HUES64 (cell line): ENCODE measurements at regions not wholly inside any gene's neighbourhood (a gene's known extent, or its start where the extent isn't known, plus 50 kb on each side); places are given as distances from the start of the nearest gene placed in this dataset.
"Not testable (repeated sequence)": the region's sequence is repeated elsewhere in the genome, so short reads cannot be mapped to it uniquely, and the experiment has no call there.

Experiments
- H3K27ac ChIP-seq: 2 replicates; pipeline ENCODE4 v1.7.0; 2013; ENCODE audit warnings: low read depth, low read length, inconsistent platforms
- H3K27me3 ChIP-seq: 2 replicates; pipeline ENCODE4 v1.6.1; 2013; ENCODE audit warnings: mild to moderate bottlenecking, low read length; ENCODE audit not compliant: insufficient read depth
- H3K36me3 ChIP-seq: 2 replicates; pipeline ENCODE4 v1.6.1; 2013; ENCODE audit warnings: mild to moderate bottlenecking, low read length; ENCODE audit not compliant: insufficient read depth
- H3K4me1 ChIP-seq: 2 replicates; pipeline ENCODE4 v1.6.1; 2013; ENCODE audit warnings: mild to moderate bottlenecking, low read length, moderate library complexity; ENCODE audit not compliant: insufficient read depth
- H3K4me3 ChIP-seq: 2 replicates; pipeline ENCODE4 v1.5.1; 2013; ENCODE audit warnings: mild to moderate bottlenecking, low read length, moderate library complexity
- H3K9ac ChIP-seq: 2 replicates; pipeline ENCODE4 v1.6.1; 2013; ENCODE audit warnings: mild to moderate bottlenecking, low read depth, low read length
- H3K9me3 ChIP-seq: 2 replicates; pipeline ENCODE4 v1.6.1; 2013; ENCODE audit warnings: low read depth, low read length; ENCODE audit not compliant: insufficient read depth
- WGBS: fragments of 150-250, 120-280 bp; methylation state at CpG from one replicate; pipeline ENCODE4 v1.1.7; 2013; ENCODE audit warnings: missing lambda C conversion rate; 5-methylcytosine and 5-hydroxymethylcytosine counted together

DNA sequence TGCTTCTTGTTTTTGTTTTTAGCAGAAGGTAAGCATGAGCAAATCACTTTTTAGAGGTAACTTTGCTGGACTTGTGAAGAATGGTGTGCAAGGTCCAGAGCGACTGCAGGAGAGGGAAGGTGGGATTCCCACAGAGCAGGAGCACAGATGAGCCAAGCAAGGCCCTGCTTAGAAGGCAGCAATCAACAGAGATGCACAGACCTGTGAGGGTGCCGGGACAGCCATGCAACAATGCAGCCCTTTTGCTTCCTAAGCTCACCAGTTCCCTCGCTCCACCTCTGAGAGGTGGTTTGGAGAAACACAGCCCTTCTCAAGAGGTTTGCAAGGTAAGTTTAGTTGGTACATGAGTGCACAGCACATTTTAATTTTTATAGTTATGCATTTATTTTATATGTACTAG lies 85.1 kb upstream of the FBXO28 start:
- 81% methylated on average over 2 of the region's 3 CpGs for WGBS
- H3K27me3 ChIP-seq: not testable (repeated sequence)

DNA sequence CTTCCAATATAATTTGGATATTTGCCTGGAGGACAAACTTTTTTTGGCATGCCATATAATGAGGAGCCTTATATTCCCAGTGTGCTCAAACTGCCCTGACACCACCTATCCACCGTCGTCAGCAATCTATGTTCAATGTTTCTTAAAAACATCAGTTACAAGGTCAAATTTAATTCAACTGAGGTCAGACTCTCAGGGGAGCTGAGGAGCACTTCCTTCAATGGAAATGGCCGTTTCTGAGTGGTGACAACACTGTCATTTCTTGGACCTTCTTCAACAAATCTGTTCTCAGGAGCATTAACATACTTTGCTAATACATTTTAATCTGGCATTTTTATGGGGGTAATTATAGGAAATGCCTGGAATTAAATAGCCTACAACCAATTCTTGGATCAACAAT lies 90.8 kb upstream of the FBXO28 start:
- not testable (repeated sequence) for H3K9ac ChIP-seq, H3K9me3 ChIP-seq, H3K4me1 ChIP-seq, H3K4me3 ChIP-seq, H3K27me3 ChIP-seq, H3K36me3 ChIP-seq, H3K27ac ChIP-seq
- 100% methylated on average over 1 of the region's 3 CpGs for WGBS

More for the DNA sequence above, 85.1 kb upstream of the FBXO28 start:
- H3K4me3 ChIP-seq, H3K36me3 ChIP-seq, H3K9ac ChIP-seq, H3K4me1 ChIP-seq, H3K9me3 ChIP-seq, H3K27ac ChIP-seq: not testable (repeated sequence)

DNA sequence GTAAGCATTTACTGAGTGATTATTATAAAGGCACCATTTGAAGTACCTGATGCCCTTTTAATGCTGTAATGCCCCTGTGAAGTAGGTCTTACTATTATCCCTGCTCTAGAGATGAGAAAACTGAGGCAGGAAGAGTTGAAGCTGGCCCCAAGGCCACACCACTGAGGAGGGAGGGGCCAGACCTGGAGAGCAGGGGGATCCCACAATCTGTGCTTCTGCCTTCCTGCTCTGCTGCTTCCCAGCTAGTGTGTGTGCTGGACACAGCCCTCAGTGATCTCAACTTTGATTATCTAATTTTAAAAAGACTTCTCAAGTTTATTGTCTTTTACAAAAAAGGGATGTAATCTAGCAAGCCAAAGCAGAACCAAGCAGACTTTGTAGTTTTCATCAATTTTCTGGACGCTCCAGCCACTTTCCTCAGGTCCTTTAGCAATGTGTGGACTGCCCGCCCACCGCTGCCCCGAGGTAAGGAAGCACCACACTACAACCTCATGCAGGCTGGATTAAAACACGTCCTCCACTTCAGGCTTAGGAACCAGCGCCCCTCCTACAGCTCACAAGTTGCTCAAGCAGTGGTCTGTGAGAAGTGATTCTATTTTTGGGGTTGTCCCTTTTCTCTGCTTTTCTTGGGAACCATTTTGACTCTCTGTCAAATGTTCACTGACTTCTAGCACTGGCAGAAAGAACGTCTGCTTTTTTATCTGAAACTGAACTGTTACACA lies 91.5 kb upstream of the FBXO28 start:
- not testable (repeated sequence) for H3K27ac ChIP-seq, H3K36me3 ChIP-seq, H3K27me3 ChIP-seq, H3K4me1 ChIP-seq, H3K9ac ChIP-seq, H3K9me3 ChIP-seq, H3K4me3 ChIP-seq
- WGBS: 80% methylated on average over 3 of the region's 7 CpGs

DNA sequence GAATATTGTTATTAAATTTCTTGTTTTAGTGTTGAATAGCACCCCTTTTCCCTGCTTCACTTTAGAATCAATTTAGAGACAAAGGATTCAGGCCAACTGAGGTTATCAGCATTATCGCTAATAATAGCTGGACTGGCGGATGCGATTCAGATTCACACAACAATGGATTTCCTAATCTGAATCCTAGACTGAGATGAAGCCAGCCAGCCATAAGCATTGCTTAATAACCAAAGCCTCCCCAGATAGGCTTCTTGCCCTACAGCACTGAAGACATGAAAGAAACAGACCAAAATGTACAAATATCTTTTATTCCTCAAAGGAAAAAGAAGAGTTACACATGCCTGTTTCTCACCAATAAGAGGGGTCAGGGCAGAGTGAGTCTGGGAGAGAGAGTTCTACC lies 94.0 kb upstream of the FBXO28 start:
- not testable (repeated sequence) for H3K36me3 ChIP-seq, H3K9me3 ChIP-seq, H3K27ac ChIP-seq, H3K9ac ChIP-seq, H3K27me3 ChIP-seq, H3K4me1 ChIP-seq, H3K4me3 ChIP-seq
- WGBS: no CpG with 5 or more reads among the region's 3 CpGs

DNA sequence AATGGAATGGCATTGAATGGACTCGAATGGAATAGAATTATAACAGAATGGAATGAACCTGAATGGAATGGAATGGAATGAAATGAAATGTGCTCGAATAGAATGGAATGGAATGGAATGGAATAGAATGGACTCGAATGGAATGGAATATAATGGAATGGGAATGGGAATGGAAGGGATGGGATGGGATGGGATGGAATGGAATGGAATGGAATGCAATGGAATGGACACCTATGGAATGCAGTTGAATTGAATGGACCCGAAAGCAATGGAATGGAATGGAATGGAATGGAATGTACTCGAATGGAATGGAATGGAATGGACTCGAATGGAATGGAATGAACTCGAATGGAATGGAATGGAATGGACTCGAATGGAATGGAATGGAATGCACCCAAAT lies 98.1 kb upstream of the FBXO28 start:
- peaks cover 44% of the 10 kb centered on the region for H3K9me3 ChIP-seq
- H3K4me1 ChIP-seq, H3K4me3 ChIP-seq, H3K27ac ChIP-seq, H3K27me3 ChIP-seq, H3K9ac ChIP-seq, H3K36me3 ChIP-seq: not testable (repeated sequence)
- WGBS: 91% methylated on average over 8 of the region's 8 CpGs

DNA sequence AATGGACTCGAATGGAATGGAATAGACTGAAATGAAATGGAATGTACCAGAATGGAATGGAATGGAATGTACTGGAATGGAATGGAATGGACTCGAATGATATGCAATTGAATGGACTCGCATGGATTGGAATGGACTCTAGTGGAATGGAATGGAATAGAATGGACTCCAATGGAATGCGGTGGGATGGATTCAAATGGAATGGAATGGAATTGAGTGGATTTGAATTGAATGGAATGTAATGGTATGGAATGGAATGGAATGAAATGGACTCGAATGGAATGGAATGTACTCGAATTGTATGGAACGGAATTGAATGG lies 99.6 kb upstream of the FBXO28 start:
- H3K36me3 ChIP-seq: 0 out of 2 replicates have a peak, but pooled peaks cover 2% of the 10 kb centered on the region
- H3K27me3 ChIP-seq: no peaks in the 10 kb centered on the region
- no peaks in the 10 kb centered on the region for H3K4me1 ChIP-seq
- H3K27ac ChIP-seq: no peak overlapping the region
- H3K9me3 ChIP-seq: peaks cover 44% of the 10 kb centered on the region
- 91% methylated on average over 7 of the region's 7 CpGs for WGBS
- no peak overlapping the region for H3K9ac ChIP-seq
- no peak overlapping the region; the same call in 1 of the 2 replicates for H3K4me3 ChIP-seq

DNA sequence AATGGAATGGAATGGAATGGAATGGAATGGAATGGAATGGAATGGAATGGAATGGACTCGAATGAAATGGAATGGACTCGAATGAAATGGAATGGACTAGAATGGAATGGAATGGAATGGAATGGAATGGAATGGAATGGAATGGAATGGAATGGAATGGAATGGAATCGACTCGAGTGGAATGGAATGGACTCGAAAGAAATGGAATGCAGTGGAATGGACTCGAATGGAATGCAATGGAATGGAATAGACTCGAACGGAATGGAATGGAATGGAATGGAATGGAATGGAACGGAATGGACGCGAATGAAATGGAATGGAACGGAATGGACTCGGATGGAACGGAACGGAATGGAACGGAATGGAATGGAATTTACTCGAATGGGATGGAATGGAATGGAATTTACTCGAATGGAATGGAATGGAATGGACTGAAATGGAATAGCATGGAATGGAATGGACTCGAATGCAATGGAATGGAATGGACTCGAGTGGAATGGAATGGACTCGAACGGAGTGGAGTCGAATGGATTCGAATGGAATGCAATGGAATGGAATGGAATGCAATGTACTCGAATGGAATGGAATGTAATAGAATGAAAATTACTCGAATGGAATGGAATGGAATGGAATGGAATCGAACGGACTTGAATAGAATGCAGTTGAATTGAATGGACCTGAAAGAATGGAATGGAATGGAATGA lies 100.1 kb upstream of the FBXO28 start:
- not testable (repeated sequence) for H3K27me3 ChIP-seq
- H3K9me3 ChIP-seq: peaks cover 45% of the 10 kb centered on the region

DNA sequence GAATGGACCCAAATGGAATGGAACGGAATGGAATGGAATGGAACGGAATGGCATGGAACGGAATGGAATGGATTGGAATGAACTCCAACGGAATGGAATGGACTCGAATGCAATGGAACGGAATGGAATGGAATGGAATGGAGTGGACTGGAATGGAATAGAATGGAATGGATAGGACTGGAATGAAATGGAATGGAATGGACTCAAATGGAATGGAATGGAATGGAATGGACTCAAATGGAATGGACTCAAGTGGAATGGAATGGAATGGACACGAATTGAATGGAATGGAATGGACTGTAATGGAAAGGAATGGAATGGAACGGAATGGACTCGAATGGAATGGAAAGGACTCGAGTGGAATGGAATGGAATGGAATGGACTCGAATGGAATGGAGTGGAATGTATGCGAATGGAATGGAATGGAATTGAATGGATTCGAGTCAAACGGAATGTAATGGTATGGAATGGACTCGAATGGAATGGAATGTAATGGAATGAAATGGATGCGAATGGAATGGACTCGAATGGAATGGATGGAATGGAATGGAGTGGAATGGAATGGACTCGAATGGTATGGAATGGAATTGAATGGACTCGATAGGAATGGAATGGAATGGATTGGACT lies 101.0 kb upstream of the FBXO28 start:
- not testable (repeated sequence) for H3K4me1 ChIP-seq, H3K9ac ChIP-seq, H3K4me3 ChIP-seq, H3K27me3 ChIP-seq, H3K36me3 ChIP-seq, H3K27ac ChIP-seq
- 91% methylated on average over 19 of the region's 19 CpGs for WGBS
- peaks cover 48% of the 10 kb centered on the region for H3K9me3 ChIP-seq

More for the DNA sequence above, 100.1 kb upstream of the FBXO28 start:
- not testable (repeated sequence) for H3K36me3 ChIP-seq, H3K4me3 ChIP-seq, H3K4me1 ChIP-seq, H3K27ac ChIP-seq, H3K9ac ChIP-seq
- 87% methylated on average over 28 of the region's 28 CpGs for WGBS

DNA sequence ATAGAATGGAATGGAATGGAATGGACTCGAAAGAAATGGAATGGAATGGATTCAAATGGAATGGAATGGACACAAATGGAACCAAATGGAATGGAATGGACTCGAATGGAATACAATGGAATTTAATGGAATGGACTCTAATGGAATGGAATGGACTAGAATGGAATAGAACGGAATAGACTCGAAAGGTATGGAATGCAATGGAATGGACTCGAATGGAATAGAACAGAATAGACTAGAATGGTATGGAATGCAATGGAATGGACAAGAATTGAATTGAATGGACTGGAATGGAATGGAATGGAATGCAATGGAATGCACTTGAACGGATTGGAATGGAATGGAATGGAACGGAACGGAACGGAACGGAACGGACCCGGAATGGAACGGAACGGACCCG lies 101.7 kb upstream of the FBXO28 start:
- H3K36me3 ChIP-seq, H3K4me3 ChIP-seq, H3K27me3 ChIP-seq, H3K4me1 ChIP-seq, H3K27ac ChIP-seq, H3K9ac ChIP-seq: not testable (repeated sequence)
- peaks cover 48% of the 10 kb centered on the region for H3K9me3 ChIP-seq
- WGBS: 82% methylated on average over 15 of the region's 15 CpGs

DNA sequence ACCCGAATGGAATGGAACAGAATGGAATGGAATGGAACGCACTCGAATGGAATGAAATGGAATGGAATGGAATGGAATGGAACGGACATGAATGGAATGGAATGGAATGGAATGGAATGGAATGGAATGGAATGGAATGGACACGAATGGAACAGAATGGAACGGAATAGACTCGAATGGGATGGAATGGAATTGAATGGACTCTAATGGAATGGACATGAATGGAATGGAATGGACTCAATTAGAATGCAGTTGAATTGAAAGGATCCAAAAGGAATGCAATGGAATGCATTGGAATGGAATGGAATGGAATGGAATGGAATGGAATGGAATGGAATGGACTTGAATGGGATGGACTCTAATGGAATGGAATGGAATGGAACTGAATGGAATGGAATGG lies 102.2 kb upstream of the FBXO28 start:
- not testable (repeated sequence) for H3K9ac ChIP-seq, H3K4me1 ChIP-seq, H3K27ac ChIP-seq, H3K27me3 ChIP-seq, H3K36me3 ChIP-seq, H3K4me3 ChIP-seq
- WGBS: 85% methylated on average over 7 of the region's 7 CpGs
- peaks cover 48% of the 10 kb centered on the region for H3K9me3 ChIP-seq

DNA sequence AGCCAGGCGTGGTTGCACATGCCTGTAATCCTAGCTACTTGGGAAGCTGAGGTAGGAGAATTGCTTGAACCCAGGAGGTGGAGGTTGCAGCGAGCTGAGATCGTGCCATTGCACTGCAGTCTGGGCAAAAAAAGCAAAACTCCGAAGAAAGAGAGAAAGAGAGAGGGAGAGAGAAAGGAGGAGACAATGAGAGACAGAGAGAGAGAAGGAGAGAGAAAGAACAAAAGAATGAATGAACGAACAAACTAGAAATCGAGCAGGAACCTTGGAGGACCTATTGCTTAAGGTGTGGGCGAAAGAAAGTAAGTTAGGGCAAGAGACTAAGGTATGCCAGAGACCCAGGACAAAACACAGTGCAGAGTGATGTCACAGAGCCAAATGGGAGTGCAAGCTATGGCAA lies 102.8 kb upstream of the FBXO28 start:
- H3K27ac ChIP-seq, H3K27me3 ChIP-seq, H3K4me1 ChIP-seq, H3K9ac ChIP-seq, H3K4me3 ChIP-seq: not testable (repeated sequence)
- peaks cover 48% of the 10 kb centered on the region for H3K9me3 ChIP-seq
- WGBS: 93% methylated on average over 7 of the region's 7 CpGs
- H3K36me3 ChIP-seq: peaks cover 12% of the 10 kb centered on the region; the same call in 1 of the 2 replicates
